ENCODE measurements at regions not wholly inside any gene's neighbourhood (a gene's known extent, or its start where the extent isn't known, plus 50 kb on each side); places are given as distances from the start of the nearest gene placed in this dataset.

- TF ChIP-seq KLF16 (tag by site-specific recombination; IDR thresholded peaks at IDR 0.05): no peak
- no peak for TF ChIP-seq CTCF (tag by site-specific recombination; IDR thresholded peaks at IDR 0.05)
- no peak for TF ChIP-seq ZNF416 (tag by site-specific recombination; IDR thresholded peaks at IDR 0.05)
- no peak for TF ChIP-seq EGR2 (tag by site-specific recombination; IDR thresholded peaks at IDR 0.05; ENCODE audit: low read depth)
- no peak for TF ChIP-seq ZNF133 (tag by site-specific recombination; IDR thresholded peaks at IDR 0.05)
- no peak for TF ChIP-seq ZSCAN18 (tag by site-specific recombination; IDR thresholded peaks at IDR 0.05)
- TF ChIP-seq ZNF292 (tag by site-specific recombination; IDR thresholded peaks at IDR 0.05; ENCODE audit: borderline replicate concordance, low read depth): no peak
- no peak for TF ChIP-seq PATZ1 (tag by site-specific recombination; IDR thresholded peaks at IDR 0.05)
- TF ChIP-seq ZNF16 (tag by site-specific recombination; IDR thresholded peaks at IDR 0.05; ENCODE audit: low read depth): no peak
- TF ChIP-seq ZNF585B (tag by site-specific recombination; IDR thresholded peaks at IDR 0.05): no peak
These were observed 450.7 kb downstream of the PTPRC start for GRCh38 chr1:199089393-199090122.

Data from HEK293 (cell line).